GM18870 (cell line): ENCODE measurements at regions not wholly inside any gene's neighbourhood (a gene's known extent, or its start where the extent isn't known, plus 50 kb on each side); places are given as distances from the start of the nearest gene placed in this dataset.

Experiments
- ATAC-seq: cut with Tn5 transposase; IDR thresholded peaks from one replicate; pipeline ENCODE4 v1.9.1; 2021; ENCODE audit warnings: moderate library complexity; ENCODE audit not compliant: unreplicated experiment

DNA sequence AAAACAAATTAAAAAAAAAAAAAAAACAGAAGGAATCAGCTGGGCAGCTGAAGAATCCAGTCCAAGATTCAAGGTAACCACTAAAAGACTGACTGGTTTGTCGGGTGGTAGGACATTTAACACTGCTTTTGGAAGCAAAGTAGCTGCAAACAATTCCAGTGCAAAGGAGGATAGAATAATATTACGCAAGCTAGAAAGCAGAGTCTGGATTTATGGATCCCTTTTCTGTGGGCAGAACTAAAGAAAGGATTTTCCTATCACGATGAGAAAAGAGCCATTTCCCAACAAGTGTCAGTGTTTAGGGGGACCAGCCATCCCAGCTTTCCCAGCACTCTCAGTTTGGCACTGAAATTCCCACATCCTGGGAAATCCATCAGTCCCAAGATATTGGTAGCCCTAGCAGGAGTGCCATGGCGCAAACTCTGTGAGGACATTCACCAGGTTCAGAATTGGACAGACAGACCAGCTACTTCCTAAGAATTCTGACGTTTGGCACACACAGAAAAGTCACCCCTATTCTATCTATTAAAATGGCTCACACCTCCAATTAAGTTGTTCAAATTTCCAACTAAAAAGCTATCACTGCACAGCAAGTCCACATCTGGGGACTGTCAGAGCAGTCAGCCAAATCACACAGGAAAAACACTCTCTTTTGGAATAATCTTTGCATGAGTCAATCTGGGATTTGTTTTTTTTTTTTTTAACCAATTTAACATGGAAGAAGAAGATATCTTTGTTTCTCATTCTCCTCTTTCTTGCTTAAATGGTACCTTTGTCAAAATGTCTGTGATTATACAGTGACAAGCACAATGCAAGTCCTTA is 356.8 kb upstream of the ARID1B start:
- no peak for ATAC-seq

DNA sequence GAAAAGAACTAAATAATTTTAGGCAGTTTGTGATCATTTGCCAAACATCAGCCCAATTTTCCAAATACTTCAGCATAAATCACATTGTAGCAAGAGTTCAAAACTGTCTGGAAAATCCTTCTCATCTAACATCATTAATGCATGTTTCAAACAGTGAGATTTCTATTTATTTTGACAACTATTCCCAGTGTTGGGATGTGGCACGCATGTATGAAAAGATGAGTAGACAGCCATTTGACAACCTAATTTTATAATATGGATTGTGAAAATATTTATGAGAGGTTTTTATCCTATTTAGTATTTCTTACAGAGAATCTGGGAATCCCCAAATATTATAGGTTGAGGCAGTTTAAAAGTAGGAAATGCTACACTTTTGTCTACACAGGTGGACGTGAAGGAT is 357.6 kb upstream of the ARID1B start:
- ATAC-seq = no peak

DNA sequence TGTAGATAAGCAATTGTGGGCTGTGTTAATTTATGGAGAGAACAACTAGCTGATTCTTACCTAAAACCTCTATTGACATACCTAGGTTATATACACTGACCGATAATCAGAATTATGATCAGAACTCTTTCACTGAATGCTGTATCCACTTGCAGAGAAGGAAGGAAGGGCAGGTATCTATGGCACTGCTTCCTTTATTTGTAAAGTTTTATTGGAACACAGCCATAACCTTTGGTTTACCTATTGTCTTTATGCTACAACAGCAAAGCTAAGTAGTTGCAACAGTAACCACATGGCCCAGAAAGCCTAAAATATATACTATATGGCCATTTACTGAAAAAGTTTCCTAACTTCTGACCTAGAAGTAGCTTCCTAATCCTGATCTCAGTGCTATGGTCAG is 358.9 kb upstream of the ARID1B start:
- ATAC-seq = no peak

DNA sequence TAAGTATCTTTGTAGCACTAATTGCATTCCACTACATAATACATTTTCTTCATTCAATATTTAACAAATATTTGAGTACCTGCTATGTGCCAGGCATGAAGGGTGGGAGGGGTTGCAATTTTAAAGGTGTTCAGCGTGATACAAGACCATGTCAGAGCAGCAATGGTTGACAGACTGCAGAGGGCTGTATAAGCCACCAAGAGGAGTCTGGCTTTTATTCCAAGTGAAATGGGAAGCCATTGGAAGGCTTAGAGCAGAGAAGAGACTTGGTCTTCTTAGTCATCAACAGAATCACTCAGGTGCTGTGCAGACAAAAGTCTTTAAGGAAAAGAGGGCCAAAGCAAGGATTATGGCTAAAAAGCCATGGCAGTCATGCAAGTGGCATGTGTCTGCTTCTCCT is 360.8 kb upstream of the ARID1B start:
- no peak for ATAC-seq

DNA sequence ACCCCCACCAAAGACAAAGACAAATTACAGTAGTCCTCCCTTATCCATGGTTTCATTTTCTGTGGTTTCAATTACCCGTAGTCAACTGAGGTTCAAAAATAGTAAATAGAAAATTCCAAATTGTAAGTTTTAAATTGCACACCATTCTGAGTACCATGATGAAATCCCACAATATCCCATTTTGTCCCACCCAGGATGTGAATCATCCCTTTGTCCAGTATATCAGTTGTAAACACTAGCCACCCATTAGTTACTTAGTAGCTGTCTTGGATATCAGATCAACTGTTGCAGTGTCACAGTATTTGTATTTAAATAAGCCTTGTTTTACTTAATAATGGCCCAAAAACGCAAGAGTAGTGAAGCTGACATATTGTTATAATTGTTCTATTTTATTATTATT is 364.0 kb upstream of the ARID1B start:
- no peak for ATAC-seq

DNA sequence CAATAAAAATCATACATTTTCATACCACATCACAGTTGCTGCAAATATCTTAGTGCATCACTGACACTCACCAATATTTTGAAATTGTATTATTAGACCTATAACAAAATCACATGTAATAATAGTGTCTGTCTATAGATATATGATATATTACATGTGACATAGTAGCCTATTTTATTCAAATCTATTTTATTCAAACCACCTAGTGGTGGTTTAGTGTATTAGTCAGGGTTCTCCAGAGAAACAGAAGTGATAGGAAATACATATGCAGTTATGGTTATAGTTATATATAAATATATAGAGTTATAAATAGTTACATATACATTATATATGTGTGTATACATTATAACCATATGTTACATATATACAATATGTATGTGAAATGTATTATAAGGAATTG is 366.5 kb upstream of the ARID1B start:
- no peak for ATAC-seq

DNA sequence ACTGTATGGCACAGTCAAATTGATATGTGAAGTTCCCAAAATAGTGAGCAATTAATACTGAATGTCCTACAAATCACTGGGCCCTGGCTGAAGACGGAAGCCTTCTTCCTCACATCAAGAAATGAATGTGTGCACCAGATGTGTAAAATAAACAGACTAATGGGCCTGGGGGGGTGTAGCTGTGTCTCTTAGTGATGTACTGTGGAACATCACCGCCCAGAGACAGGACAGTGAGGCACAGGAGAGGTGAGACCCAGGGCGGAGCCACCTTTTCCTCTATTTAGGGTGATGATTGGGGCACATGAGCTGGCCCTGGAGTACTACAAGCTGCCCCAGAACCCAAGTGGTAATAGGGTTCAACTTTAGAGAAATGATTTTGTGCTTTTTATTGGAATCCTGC is 368.5 kb upstream of the ARID1B start:
- no peak for ATAC-seq

DNA sequence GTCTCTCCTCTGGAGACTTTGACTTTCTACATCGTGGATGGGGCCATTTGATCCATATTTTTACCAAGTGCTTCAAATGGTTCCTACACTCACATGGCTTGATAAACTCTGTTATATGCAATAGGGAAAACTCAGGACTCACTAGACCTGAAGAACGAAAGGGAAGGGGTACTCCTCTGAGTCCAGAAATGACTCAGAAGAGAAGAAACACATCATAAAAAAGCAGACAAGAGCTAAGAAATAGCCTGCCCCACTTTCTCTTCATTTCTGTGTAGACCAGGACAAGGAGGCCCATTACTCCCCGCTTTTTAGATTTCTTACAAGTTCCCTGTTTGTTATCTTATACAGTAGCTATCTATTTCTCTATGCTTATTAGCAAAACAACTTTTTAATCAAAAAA is 369.8 kb upstream of the ARID1B start:
- ATAC-seq = no peak

DNA sequence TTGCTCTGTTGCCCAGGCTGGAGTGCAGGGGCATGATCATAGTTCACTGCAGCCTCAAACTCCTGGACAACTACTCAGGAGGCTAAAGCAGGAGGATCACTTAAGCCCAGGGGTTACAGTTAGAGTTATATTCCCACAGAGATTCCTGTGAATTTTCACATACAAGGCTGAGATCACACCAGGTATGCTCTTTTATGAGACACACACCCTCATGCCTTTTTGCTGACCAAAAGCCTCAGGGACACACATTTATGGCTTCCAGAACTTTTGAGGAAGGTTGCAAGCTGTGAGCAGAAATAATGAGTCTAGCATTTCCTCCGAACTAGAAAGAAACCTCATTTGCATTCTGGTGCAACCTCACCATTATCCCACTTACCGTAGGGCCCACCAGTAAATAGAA is 370.5 kb upstream of the ARID1B start:
- ATAC-seq = no peak

DNA sequence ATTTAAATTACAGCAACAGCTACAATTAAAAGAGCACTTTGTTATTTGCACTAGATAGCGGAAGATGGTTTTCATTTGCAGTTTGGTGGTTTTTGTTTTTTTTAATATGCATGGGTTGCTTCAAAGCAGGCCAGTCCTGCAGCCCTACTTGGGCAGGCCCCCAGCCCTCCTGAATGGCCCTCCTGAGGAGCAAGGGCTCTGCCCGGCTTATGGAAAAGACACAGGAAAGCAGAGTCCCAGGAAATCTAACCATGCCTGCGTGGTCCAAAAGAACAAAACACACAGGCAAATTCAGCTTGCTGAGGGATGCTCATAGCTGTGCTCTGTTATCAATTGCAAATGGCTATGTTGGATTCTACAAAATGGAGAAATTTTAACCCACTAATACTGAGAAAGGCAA is 371.1 kb upstream of the ARID1B start:
- no peak for ATAC-seq

DNA sequence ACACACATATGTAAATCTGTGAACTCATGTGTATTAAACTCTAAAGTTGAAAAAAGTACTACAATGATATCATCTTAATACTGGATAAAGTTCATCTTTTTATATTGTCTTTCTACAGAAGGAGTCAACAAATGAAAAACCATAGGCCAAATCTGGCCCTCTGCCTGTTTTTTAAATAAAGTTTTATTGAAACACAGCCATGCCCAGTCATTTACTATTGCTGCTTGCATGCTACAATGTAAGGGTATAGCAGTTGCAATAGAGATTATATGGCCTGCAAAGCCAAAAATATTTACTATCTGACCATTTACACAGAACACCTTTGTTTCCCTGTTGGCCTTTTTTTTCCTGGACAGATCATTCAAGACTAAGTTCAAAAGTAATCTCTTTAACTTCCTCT is 374.6 kb upstream of the ARID1B start:
- no peak for ATAC-seq

DNA sequence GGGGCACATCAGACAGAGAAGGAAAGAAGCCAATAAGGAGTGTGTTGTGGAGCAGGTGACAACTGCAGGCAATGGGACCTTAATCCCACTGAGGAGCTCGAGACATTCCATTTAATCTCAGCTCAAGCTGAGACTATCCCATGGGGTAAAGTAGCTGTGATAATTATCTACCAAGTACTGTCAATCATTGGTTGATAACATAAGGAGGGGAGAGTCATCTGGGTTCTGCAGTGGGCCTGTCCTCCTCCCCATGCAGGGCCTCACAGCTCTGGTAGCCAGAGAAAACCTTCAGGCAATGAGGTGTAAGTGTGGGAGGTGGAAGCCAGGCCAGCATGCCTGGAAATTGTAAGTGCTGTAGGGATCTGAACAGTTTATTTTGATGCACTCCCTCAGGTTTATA is 375.0 kb upstream of the ARID1B start:
- no peak for ATAC-seq

DNA sequence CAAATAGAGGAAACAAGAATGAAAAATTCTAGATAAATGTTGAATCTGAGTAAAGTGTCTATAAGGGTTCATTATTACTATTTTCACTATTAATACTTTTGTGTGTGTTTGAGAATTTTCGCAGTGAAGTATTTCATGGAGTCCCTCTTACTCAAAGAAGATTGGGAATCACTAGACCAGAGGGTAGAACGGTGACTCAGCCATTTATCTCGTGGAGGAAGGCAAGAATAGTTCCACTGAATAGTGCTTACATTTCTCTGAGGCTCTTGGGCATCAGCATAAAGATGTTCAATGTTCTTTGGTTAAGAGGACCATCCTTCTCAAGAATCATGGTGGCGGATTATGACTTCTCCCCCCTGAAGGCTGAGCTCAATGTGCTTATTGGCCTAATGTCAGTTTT is 376.7 kb upstream of the ARID1B start:
- ATAC-seq = no peak

DNA sequence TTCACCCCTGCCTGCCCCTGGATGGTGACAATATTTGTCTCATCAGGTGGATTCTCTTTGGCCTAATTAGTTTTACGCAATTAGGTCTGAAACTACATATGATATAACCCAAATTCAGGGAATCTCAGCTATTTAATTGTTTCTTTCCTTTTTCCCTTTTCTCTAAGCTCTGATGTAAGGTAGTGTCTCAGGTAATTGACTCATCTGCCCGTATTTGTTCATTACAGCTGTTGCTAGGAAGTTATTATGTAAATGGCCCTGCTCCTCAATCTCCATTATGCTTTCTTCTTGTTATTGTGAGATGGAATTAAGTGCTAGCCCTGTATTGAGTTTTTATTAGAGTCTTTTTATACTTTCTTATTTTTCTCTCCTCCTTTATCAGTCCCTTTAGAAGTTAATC is 378.2 kb upstream of the ARID1B start:
- ATAC-seq = no peak

DNA sequence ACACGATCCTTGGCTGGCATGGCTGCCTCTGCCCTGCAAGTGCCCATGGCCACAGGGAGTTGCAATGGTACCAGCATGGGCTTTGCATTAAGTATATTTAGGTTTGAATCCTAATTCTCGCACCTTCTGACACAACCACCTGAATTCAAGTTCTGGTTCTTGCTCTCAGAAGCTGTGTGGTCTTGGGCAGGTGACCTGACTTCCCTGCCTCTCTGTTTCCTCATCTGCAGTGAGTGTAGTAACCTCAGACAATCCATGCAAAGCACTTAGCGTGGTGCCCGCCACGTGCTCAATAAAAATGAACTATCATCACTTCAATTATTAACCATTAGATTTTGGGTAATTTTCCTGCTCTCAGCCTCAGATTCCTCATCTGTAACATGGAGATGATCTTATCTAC is 378.8 kb upstream of the ARID1B start:
- ATAC-seq = no peak

DNA sequence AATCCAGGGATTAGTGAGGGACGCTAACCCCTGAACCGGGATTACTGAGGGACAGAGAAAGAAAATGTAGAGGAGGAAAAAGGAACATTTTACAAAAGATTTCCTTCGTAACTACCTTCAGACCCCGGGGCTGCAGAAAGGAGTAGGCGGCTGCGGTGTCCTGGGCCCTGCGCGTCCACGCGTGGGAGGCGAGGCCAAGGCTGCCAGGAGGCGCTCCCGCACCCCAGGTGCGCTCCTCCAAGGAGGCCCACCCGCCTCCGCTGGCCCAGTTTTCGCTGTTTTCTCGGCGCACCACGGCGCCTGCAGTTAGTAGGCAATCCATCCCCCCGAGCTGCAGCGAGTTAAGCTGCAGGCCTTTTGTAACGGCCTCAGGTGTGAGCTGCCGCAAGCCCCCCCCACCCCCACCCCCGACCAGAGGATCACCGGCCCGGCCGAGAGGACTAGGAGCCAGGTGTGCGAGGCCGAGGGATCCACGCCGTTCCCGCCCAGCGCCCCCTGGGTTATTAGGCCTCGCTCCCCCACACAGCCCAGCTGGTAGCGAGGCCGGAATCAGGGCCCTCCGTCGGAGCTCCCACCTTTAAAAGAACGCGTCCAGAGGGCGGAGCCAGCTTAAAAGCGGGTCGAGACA is 380.3 kb upstream of the ARID1B start:
- ATAC-seq = no peak

DNA sequence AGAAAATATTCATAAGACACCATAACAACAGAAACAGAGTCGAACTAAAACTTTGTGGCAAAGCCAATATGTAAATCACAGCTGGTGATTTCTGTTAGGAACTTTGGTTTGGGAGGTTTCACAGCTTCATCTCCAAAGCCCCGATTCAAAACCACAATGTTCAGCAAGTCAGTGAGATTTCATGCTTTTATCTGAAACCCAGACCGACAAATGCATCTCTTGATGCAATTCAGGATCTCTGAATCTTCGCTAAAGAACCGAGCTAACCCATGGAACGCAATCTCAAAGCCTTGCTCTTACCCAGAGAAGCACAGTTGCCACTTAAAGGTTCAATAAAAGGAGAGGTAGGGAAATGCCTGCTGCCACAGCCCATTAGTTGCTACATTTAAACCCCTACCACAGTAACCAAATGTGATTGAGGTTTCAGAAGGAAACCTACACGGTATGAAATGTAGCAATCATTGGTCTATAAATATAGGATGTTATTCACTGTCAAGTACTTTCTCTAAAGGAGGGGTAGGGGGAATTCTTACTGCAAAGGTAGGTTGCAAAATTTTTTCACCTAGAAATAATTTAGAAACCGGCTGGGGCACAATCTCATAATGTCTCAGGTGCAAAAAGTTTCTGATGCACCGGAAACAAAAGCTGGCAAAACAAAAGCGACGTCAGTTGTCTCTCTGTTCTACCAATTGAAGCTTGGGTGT is 381.0 kb upstream of the ARID1B start:
- peak; percentile 57 for ATAC-seq

DNA sequence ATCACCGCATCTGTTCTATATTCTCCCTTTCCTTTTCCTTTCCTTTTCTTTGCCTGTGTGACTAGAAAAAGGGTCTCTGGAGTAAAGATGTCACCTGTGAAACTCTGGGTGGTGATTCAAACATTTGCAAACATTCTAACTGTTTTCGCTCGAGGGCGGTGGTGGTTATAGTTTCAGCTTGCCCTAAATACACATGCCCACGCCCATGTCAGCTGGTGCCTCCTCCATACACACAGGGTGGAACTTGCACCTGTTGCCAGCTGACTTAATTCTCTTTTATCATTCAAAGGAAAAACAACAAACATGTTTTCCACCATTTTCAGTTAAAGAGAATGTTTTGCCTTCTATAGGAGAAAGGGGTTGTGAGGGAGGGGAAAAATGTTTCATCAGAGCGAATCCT is 381.9 kb upstream of the ARID1B start:
- no peak for ATAC-seq

DNA sequence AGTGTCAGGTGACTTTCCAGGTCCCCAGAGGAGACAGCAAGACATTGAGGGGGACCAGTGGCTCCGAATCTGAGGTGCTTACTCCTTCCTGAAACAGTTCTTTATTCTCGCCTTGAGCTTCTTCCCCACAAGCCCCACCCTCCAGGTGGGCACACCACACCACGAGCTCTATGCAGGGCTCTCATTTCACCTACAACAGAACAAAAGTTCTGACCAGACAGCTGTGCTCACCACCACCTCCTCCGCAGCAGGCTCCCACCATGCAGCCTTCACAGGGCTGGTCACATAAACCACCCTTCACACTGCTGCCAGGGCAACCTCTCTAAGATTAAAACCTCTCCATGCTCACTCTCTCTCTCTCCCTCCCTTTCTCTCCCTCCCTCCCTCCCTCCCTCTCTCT is 384.5 kb upstream of the ARID1B start:
- ATAC-seq = no peak

DNA sequence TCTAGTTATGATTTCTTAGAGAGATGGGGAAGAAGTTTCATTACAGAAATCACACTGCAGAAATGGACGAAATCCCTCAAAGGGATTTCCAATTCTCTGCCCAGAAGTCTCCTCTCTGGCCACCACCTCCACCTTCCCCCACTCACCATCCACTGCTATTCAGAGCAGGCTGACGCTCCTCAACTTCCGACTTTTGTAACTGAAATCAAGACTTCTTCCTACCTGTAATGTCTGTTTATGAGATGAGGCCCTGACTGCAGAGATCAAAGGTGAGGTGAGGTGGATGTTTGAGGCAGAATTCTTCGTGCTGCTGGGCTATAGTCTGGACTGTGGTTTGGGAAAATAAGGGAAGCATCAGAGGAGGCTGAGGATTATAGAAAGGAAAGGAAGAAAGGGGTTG is 385.2 kb upstream of the ARID1B start:
- ATAC-seq = no peak

DNA sequence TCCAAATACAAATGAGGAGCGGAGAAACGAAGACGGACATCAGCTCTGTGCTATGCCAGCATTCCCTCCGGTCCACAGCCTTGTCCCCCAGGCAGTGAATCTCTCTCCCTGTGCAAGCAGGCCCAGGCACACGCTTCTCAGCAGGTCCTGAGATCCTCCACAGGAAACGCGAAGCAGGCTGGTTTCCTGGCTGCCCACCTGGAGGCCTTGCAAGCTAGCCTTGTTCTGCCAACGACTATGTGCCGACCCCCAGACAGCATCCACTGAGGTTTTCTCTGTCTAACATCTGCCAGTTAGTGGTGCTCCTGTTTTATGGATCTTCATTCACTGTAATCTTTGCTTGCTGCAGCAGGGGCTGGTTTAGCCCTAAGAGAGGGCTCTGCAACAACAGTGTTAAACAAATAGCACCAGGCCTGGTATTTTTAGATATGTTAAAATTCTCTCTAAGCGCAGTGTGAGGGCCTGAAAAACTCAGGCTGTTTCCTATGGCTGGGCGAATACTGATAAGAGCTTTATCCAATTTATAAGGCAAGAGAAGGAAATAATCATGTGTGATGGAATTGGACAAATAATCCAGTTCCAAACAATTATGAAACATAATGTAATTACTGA is 386.0 kb upstream of the ARID1B start:
- ATAC-seq = no peak

DNA sequence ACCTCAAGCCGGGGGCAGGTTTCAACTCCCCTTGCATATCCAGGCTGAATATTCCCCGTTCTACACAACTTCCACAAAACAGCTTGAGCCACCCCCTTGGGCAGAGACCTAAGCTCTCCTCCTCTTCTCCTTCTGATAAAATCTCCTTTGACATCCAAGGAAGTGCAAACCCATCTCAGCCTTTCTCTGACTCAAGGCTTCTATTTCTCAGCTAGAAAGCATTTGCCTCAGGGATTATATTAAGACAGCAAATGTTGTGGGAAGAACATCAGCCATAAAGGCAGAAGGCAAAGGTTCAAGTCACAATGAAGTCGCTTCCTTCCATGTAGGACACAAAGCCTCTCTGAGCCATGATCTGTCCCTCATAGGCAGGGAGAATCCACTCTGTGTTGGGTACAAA is 386.6 kb upstream of the ARID1B start:
- ATAC-seq = no peak
